Stimulated activated CD4-positive, alpha-beta T cell treated with anti-CD3 and anti-CD28 coated beads, Interleukin-4, amount 100 ng/mL, for 4 hours (primary cell): ENCODE measurements at regions not wholly inside any gene's neighbourhood (a gene's known extent, or its start where the extent isn't known, plus 50 kb on each side); places are given as distances from the start of the nearest gene placed in this dataset.

ENCODE experiments used
- DNase-seq, 2 experiments: peaks; one replicate each; pipeline ENCODE4 v3.0.0-alpha.2; 2020

DNA sequence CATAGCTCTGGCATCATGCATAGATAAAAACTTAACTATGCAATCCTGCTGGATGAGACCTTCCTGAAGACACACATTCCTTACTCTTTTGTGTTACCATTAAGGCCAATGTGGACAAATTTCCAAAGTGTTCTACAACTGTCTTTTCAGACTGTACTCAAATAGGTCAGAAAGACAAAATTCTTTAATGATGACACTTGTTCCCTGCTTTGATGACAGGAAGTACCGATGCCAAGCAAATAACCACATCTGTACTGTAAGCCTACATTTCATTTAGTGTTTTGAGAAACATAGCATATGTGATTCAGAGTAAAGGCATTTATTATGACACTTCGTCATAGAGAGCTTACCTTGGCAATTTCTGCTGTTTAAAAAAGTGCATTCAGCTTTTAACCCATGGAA lies 55.0 kb downstream of the PMAIP1 start:
- DNase-seq: no peak

DNA sequence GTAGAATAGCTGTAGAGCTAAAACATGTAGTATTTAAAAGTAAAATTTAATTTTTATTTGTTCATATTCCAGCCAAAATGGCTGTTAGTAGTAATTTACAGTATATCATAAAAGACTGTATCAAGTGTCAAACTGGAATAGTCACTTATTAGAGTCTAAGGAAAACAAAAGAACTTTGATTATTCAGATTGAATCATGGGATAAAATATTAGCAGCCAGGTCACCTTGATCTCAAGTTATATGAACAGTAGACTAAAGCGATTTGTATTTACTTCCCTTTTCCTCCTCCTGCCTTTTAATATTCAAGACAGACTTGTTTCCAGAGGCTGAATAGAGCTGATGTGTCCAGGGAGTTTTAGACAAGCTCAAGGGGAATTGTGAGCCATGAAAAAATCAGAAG lies 54.4 kb downstream of the PMAIP1 start:
- DNase-seq: no peak
